TTC549 (cell line): ENCODE measurements at regions not wholly inside any gene's neighbourhood (a gene's known extent, or its start where the extent isn't known, plus 50 kb on each side); places are given as distances from the start of the nearest gene placed in this dataset.

Experiments used
- FAIRE-seq: peaks from 2 replicates; lab custom pipeline; 2012; peaks lifted over from hg19 to GRCh38; lab: Jason Lieb, UNC

- FAIRE-seq: no peak
These were observed 1138.1 kb downstream of the ARAP2 start for GRCh38 chr4:35106091-35106734.

GRCh38 chr4:35124106-35124505 is 1120.2 kb downstream of the ARAP2 start:
- no peak for FAIRE-seq

- no peak for FAIRE-seq
These were observed 1118.2 kb downstream of the ARAP2 start for GRCh38 chr4:35125995-35126712.

GRCh38 chr4:35138449-35138848 is 1105.9 kb downstream of the ARAP2 start:
- FAIRE-seq: no peak

- no peak for FAIRE-seq
These were observed 1096.6 kb downstream of the ARAP2 start for GRCh38 chr4:35147761-35148160.

- peak; percentile 63 for FAIRE-seq
These were observed 1092.3 kb downstream of the ARAP2 start for GRCh38 chr4:35151816-35152572.

GRCh38 chr4:35163168-35163567 is 1081.1 kb downstream of the ARAP2 start:
- FAIRE-seq: no peak

GRCh38 chr4:35164063-35164462 is 1080.3 kb downstream of the ARAP2 start:
- FAIRE-seq: no peak

- no peak for FAIRE-seq
These were observed 1077.8 kb downstream of the ARAP2 start for GRCh38 chr4:35166466-35166865.

- no peak for FAIRE-seq
These were observed 1076.9 kb downstream of the ARAP2 start for GRCh38 chr4:35167385-35167784.

GRCh38 chr4:35175487-35175886 is 1068.8 kb downstream of the ARAP2 start:
- FAIRE-seq: no peak

- FAIRE-seq: no peak
These were observed 1068.4 kb downstream of the ARAP2 start for GRCh38 chr4:35175894-35176293.

GRCh38 chr4:35182451-35182850 is 1061.9 kb downstream of the ARAP2 start:
- no peak for FAIRE-seq

- FAIRE-seq: no peak
These were observed 1054.2 kb downstream of the ARAP2 start for GRCh38 chr4:35189988-35190613.

- FAIRE-seq: no peak
These were observed 1042.9 kb downstream of the ARAP2 start for GRCh38 chr4:35201403-35201802.

GRCh38 chr4:35216636-35217035 is 1027.7 kb downstream of the ARAP2 start:
- no peak for FAIRE-seq

- no peak for FAIRE-seq
These were observed 1027.0 kb downstream of the ARAP2 start for GRCh38 chr4:35217331-35217730.

- FAIRE-seq: no peak
These were observed 1016.0 kb downstream of the ARAP2 start for GRCh38 chr4:35228313-35228712.

- no peak for FAIRE-seq
These were observed 1015.3 kb downstream of the ARAP2 start for GRCh38 chr4:35229021-35229420.

GRCh38 chr4:35237924-35238323 is 1006.4 kb downstream of the ARAP2 start:
- no peak for FAIRE-seq

- FAIRE-seq: no peak
These were observed 1005.5 kb downstream of the ARAP2 start for GRCh38 chr4:35238793-35239192.

GRCh38 chr4:35246493-35246892 is 997.8 kb downstream of the ARAP2 start:
- FAIRE-seq: no peak

GRCh38 chr4:35247047-35247446 is 997.3 kb downstream of the ARAP2 start:
- no peak for FAIRE-seq
